Spleen (tissue), 11 donors: ENCODE measurements at regions not wholly inside any gene's neighbourhood (a gene's known extent, or its start where the extent isn't known, plus 50 kb on each side); places are given as distances from the start of the nearest gene placed in this dataset.

Experiments
- DNase-seq: peaks from one replicate; pipeline ENCODE4 v3.0.0-alpha.2; 2020
- H3K27ac ChIP-seq, 8 donors: fragments of 200-600 bp; sonication (generic) in 7 of 8; 1 replicate in 4 of 8; 2 replicates in 4 of 8; pipeline versions ENCODE4 v1.5.0 to v1.8.0; 2016 to 2021; ENCODE audit warnings: inconsistent platforms in 4 of 8, mild to moderate bottlenecking in 4 of 8, moderate library complexity in 1 of 8
- H3K27me3 ChIP-seq, 7 donors: fragments of 200-600 bp; sonication (generic) in 6 of 7; replicated peaks in 1 of 7; 1 replicate in 4 of 7; 2 replicates in 3 of 7; pipeline versions ENCODE4 v1.5.0 to v1.8.0; 2016 to 2021; ENCODE audit warnings: inconsistent platforms in 3 of 7, mild to moderate bottlenecking in 1 of 7
- H3K36me3 ChIP-seq, 6 donors: fragments of 200-600 bp; sonication (generic) in 5 of 6; 1 replicate in 4 of 6; 2 replicates in 2 of 6; pipeline versions ENCODE4 v1.5.0 to v1.8.0; 2016 to 2021; ENCODE audit warnings: inconsistent platforms in 2 of 6
- H3K4me1 ChIP-seq, 6 donors: fragments of 200-600 bp; sonication (generic) in 5 of 6; 1 replicate in 3 of 6; 2 replicates in 3 of 6; pipeline versions ENCODE4 v1.5.0 to v1.8.0; 2016 to 2021; ENCODE audit warnings: inconsistent platforms in 3 of 6
- H3K4me3 ChIP-seq, 8 donors: fragments of 200-600 bp; sonication (generic) in 7 of 8; 1 replicate in 4 of 8; 2 replicates in 4 of 8; pipeline versions ENCODE4 v1.5.0 to v1.8.0; 2016 to 2021; ENCODE audit warnings: inconsistent platforms in 4 of 8, mild to moderate bottlenecking in 4 of 8, moderate library complexity in 2 of 8
- H3K9me3 ChIP-seq, 8 donors: fragments of 200-600 bp; sonication (generic) in 7 of 8; 1 replicate in 4 of 8; 2 replicates in 4 of 8; pipeline versions ENCODE4 v1.5.0 to v1.8.0; 2016 to 2021; ENCODE audit warnings: inconsistent platforms in 4 of 8
- CTCF ChIP-seq, 11 experiments: fragments of 200-600 bp in 7 of 11; fragments of 450-650 bp in 4 of 11; sonication (generic) in 4 of 11; IDR thresholded peaks in 8 of 11; conservative IDR thresholded peaks in 3 of 11; 1 replicate in 7 of 11; 2 replicates in 4 of 11; pipeline versions ENCODE4 v1.4.0 to v1.8.0; 2016 to 2021; ENCODE audit warnings: antibody characterized with exemption in 11 of 11, inconsistent platforms in 4 of 11, mild to moderate bottlenecking in 1 of 11
- POLR2A ChIP-seq, 3 donors: fragments of 450-650 bp; IDR thresholded peaks; one replicate each; pipeline ENCODE4 v1.5.1; 2017; ENCODE audit warnings: antibody characterized with exemption in 3 of 3, mild to moderate bottlenecking in 1 of 3
- POLR2AphosphoS5 ChIP-seq, 3 donors: sonication (generic); formaldehyde crosslinking; IDR thresholded peaks; one replicate each; pipeline ENCODE4 v1.5.1; 2017; ENCODE audit warnings: antibody characterized with exemption in 3 of 3
- WGBS, 5 donors: extraction: QIAGEN DNeasy Blood & Tissue Kit in 3 of 5; methylation state at CpG; one replicate each; pipeline versions ENCODE4 v1.1.5 to v1.1.7; 2013 to 2018; 5-methylcytosine and 5-hydroxymethylcytosine counted together
- intact Hi-C: fragments of 100-400 bp; cut with DNase I; formaldehyde crosslinking; loops from one replicate; pipeline ENCODE4 v1.15.0; 2023; ENCODE audit warnings: low total_unique reads
- donor health status: healthy with polysubstance abuse.
- donor health status: DM: no; HTN: no; CAD: no; lungs with moderate emphysema.
- donor health status: DM: no; HTN: no; CAD: no.
- donor health status: Bipolar disorder and iron deficiency.
- donor health status: healthy.
- donor health status: DM: no; HTN: no; CAD: no.
- donor health status: DM: yes; HTN: yes; CAD: no.

DNA sequence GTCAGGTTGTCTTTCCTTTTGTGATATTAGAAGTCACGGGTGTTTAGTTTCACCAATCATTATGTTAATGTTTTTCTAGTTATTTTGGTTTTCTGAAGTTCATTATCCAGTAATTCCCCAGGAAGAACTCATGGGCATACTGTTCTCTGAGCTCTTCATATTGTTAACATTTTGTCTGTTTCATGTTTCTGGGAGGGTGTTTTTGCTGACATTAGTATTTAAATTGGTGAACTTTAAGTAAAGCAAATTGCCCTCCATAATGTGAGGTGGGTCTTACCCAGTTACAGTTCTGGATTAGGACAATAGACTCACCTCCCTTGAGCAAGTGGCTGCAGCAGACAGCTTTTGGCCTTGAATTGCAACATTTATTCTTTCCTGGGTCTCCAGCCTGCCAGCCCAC lies 163.4 kb downstream of the GPAT3 start:
- WGBS, 5 donors, result 56 to 98% (median 85%) methylated on average over 1 of the region's 1 CpG
- no peak overlapping the region for H3K4me3 ChIP-seq
- no peaks in the 10 kb centered on the region for H3K4me1 ChIP-seq
- no peaks in the 10 kb centered on the region for H3K27me3 ChIP-seq
- no peak overlapping the region for H3K27ac ChIP-seq
- no peaks in the 10 kb centered on the region for H3K36me3 ChIP-seq
- peaks cover 0 to 35% (median 28%) of the 10 kb centered on the region in 8 donors for H3K9me3 ChIP-seq
- TF ChIP-seq POLR2AphosphoS5 (IDR thresholded peaks at IDR 0.05) (no peak), CTCF (IDR thresholded peaks at IDR 0.05 in 8 of 11, conservative IDR thresholded peaks at IDR 0.05 in 3 of 11) (no peak), POLR2A (IDR thresholded peaks at IDR 0.05) (no peak)
- no peak for DNase-seq
- intact Hi-C loops, result no loop called here

DNA sequence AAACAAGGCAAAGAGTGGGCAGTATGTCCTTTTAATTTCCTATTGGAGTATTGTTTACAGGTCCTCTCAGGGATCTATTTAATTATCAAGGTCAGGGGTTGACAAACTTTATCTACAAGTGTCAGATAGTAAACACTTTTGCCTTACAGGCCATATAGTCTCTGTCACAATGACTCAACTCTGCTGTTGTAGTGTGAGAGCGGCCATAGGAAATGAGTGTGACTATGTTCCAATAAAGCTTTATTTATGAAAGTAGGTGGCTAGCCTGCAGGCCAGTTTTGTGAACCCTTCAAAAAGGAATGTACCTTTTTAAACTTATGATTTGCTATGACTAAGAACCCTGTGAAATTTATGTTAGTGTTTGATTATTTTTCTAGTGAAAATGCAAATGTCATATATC lies 156.1 kb downstream of the GPAT3 start:
- H3K9me3 ChIP-seq, result no peaks in the 10 kb centered on the region
- H3K36me3 ChIP-seq, result no peaks in the 10 kb centered on the region
- WGBS, 5 donors, result 88 to 98% (median 96%) methylated on average over 1 of the region's 1 CpG
- H3K4me1 ChIP-seq, result no peaks in the 10 kb centered on the region
- H3K4me3 ChIP-seq, result no peak overlapping the region
- intact Hi-C loops, result no loop called here
- DNase-seq, result no peak
- no peaks in the 10 kb centered on the region for H3K27me3 ChIP-seq
- TF ChIP-seq CTCF (IDR thresholded peaks at IDR 0.05 in 8 of 11, conservative IDR thresholded peaks at IDR 0.05 in 3 of 11), result no peak
- TF ChIP-seq POLR2A (IDR thresholded peaks at IDR 0.05), result no peak
- TF ChIP-seq POLR2AphosphoS5 (IDR thresholded peaks at IDR 0.05), result no peak
- no peak overlapping the region for H3K27ac ChIP-seq

DNA sequence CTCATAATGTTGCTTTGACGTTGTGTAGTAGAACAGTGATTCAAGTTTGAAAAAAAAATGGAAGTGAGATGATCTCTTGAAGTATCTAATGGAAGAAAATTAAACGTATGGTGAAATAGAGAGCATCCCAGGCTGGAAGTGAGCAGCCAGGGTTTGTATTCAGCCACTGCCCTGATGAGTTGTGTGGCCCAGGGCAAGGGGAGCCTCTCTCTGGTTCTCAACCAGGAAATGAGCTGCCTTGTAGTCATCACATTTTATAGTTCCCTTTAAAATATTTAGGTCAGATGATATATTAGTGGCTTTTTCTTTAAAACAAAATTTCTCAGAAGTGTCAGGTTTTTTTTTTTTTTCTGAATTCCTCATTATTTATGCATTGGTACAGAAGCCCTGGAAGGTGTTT lies 150.3 kb downstream of the GPAT3 start:
- H3K27me3 ChIP-seq, result no peaks in the 10 kb centered on the region
- WGBS, 5 donors, result 64 to 76% (median 71%) methylated on average over 2 of the region's 2 CpGs
- intact Hi-C loops, result no loop called here
- H3K9me3 ChIP-seq, result no peaks in the 10 kb centered on the region
- no peak overlapping the region for H3K4me3 ChIP-seq
- no peak for DNase-seq
- H3K27ac ChIP-seq, result no peak overlapping the region
- no peak for TF ChIP-seq POLR2AphosphoS5 (IDR thresholded peaks at IDR 0.05)
- TF ChIP-seq POLR2A (IDR thresholded peaks at IDR 0.05), result no peak
- TF ChIP-seq CTCF (IDR thresholded peaks at IDR 0.05 in 8 of 11, conservative IDR thresholded peaks at IDR 0.05 in 3 of 11), result no peak
- H3K36me3 ChIP-seq, result no peaks in the 10 kb centered on the region
- no peaks in the 10 kb centered on the region for H3K4me1 ChIP-seq

DNA sequence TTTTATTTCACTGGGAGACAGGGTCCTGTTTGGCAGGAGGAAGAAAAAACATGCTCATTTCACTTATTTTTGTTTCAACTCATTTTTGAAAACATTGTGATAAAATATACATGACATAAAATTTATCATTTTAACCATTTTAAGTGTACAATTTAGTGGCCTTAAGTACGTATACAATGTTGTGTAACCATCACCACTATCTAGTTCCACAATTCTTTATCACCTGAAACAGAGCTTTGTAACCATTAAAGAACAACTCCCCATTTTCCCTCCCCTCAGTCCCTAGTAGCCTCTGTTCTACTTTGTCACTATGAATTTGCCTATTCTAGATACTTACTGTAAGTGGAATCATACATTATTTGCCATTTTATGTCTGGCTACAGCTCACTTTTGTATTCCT lies 143.8 kb downstream of the GPAT3 start:
- Histone ChIP-seq H3K27me3 (peaks cover 0 to 22% (median 0%) of the 10 kb centered on the region in 7 donors), H3K4me1 (no peaks in the 10 kb centered on the region), H3K36me3 (no peaks in the 10 kb centered on the region), H3K27ac (no peak overlapping the region), H3K9me3 (no peaks in the 10 kb centered on the region), H3K4me3 (no peak overlapping the region)
- TF ChIP-seq POLR2A (IDR thresholded peaks at IDR 0.05) (no peak), CTCF (IDR thresholded peaks at IDR 0.05 in 8 of 11, conservative IDR thresholded peaks at IDR 0.05 in 3 of 11) (no peak), POLR2AphosphoS5 (IDR thresholded peaks at IDR 0.05) (no peak)
- 54 to 93% (median 75%) methylated on average over 1 of the region's 1 CpG for WGBS, 5 donors
- intact Hi-C loops, result no loop called here
- DNase-seq, result no peak
